ENCODE measurements at regions not wholly inside any gene's neighbourhood (a gene's known extent, or its start where the extent isn't known, plus 50 kb on each side); places are given as distances from the start of the nearest gene placed in this dataset.

- H3K27me3 ChIP-seq (replicated peaks; ENCODE audit: control insufficient read depth, insufficient read depth, low read length) = no peaks in the 10 kb centered on the region
- Mint-ChIP-seq H3K27me3 (ENCODE audit: insufficient read depth, unreplicated experiment) (no peaks in the 10 kb centered on the region), H3K4me3 (ENCODE audit: unreplicated experiment) (no peak overlapping the region), H3K9me3 (ENCODE audit: unreplicated experiment) (no peaks in the 10 kb centered on the region), H3K36me3 (ENCODE audit: insufficient read depth, unreplicated experiment) (no peaks in the 10 kb centered on the region), H3K27ac (ENCODE audit: unreplicated experiment) (no peak overlapping the region), H3K4me1 (ENCODE audit: low read depth, unreplicated experiment) (no peaks in the 10 kb centered on the region)
- DNase-seq = no peak
- no peak overlapping the region for H3K4me3 ChIP-seq (ENCODE audit: low read depth, low read length)
- intact Hi-C loops (cut with micrococcal nuclease; ENCODE audit: unreplicated experiment) = no loop called here
- TF ChIP-seq CTCF (IDR thresholded peaks at IDR 0.05; ENCODE audit: insufficient read depth in 1 of 2, low read depth in 1 of 2, low read length in 1 of 2, severe bottlenecking in 1 of 2, unreplicated experiment in 1 of 2) = no peak
- ChIA-PET POLR2A (no interaction called here), CTCF (no interaction called here)
- no TSS peak for BruUV-seq (replicated peaks)
- no peaks in the 10 kb centered on the region for H3K9me3 ChIP-seq
- no peaks in the 10 kb centered on the region for H3K4me1 ChIP-seq
- no peaks in the 10 kb centered on the region for H3K36me3 ChIP-seq (ENCODE audit: control insufficient read depth, insufficient read depth, low read length)
Observed at GRCh38 chr6:141641406-141641805, 491.3 kb upstream of the GJE1 start.

GRCh38 chr6:141635621-141636020, 497.1 kb upstream of the GJE1 start:
- no peak for DNase-seq
- H3K9me3 Mint-ChIP-seq (ENCODE audit: unreplicated experiment) = no peaks in the 10 kb centered on the region
- no TSS peak for BruUV-seq (replicated peaks)
- no peaks in the 10 kb centered on the region for H3K4me1 ChIP-seq
- H3K36me3 Mint-ChIP-seq (ENCODE audit: insufficient read depth, unreplicated experiment) = no peaks in the 10 kb centered on the region
- ChIA-PET POLR2A (no interaction called here), CTCF (no interaction called here)
- no peaks in the 10 kb centered on the region for H3K9me3 ChIP-seq
- H3K27ac Mint-ChIP-seq (ENCODE audit: unreplicated experiment) = no peak overlapping the region
- intact Hi-C loops (cut with micrococcal nuclease; ENCODE audit: unreplicated experiment) = no loop called here
- no peaks in the 10 kb centered on the region for H3K27me3 Mint-ChIP-seq (ENCODE audit: insufficient read depth, unreplicated experiment)
- H3K4me3 ChIP-seq (ENCODE audit: low read depth, low read length) = no peak overlapping the region
- no peaks in the 10 kb centered on the region for H3K27me3 ChIP-seq (replicated peaks; ENCODE audit: control insufficient read depth, insufficient read depth, low read length)
- TF ChIP-seq CTCF (IDR thresholded peaks at IDR 0.05; ENCODE audit: insufficient read depth in 1 of 2, low read depth in 1 of 2, low read length in 1 of 2, severe bottlenecking in 1 of 2, unreplicated experiment in 1 of 2) = no peak
- H3K4me1 Mint-ChIP-seq (ENCODE audit: low read depth, unreplicated experiment) = no peaks in the 10 kb centered on the region
- H3K4me3 Mint-ChIP-seq (ENCODE audit: unreplicated experiment) = no peak overlapping the region
- H3K36me3 ChIP-seq (ENCODE audit: control insufficient read depth, insufficient read depth, low read length) = no peaks in the 10 kb centered on the region

GRCh38 chr6:141634269-141634668, 498.5 kb upstream of the GJE1 start:
- ChIA-PET POLR2A (no interaction called here), CTCF (no interaction called here)
- no peak for DNase-seq
- Mint-ChIP-seq H3K4me1 (ENCODE audit: low read depth, unreplicated experiment) (no peaks in the 10 kb centered on the region), H3K36me3 (ENCODE audit: insufficient read depth, unreplicated experiment) (no peaks in the 10 kb centered on the region), H3K4me3 (ENCODE audit: unreplicated experiment) (no peak overlapping the region), H3K9me3 (ENCODE audit: unreplicated experiment) (no peaks in the 10 kb centered on the region), H3K27me3 (ENCODE audit: insufficient read depth, unreplicated experiment) (no peaks in the 10 kb centered on the region), H3K27ac (ENCODE audit: unreplicated experiment) (no peak overlapping the region)
- intact Hi-C loops (cut with micrococcal nuclease; ENCODE audit: unreplicated experiment) = loop anchor here (5.0 kb wide), 1 partner anchor 338 kb away; no protein-coding TSS in a partner anchor
- no peaks in the 10 kb centered on the region for H3K36me3 ChIP-seq (ENCODE audit: control insufficient read depth, insufficient read depth, low read length)
- H3K27me3 ChIP-seq (replicated peaks; ENCODE audit: control insufficient read depth, insufficient read depth, low read length) = no peaks in the 10 kb centered on the region
- H3K4me1 ChIP-seq = no peaks in the 10 kb centered on the region
- no peak overlapping the region for H3K4me3 ChIP-seq (ENCODE audit: low read depth, low read length)
- no peak for TF ChIP-seq CTCF (IDR thresholded peaks at IDR 0.05; ENCODE audit: insufficient read depth in 1 of 2, low read depth in 1 of 2, low read length in 1 of 2, severe bottlenecking in 1 of 2, unreplicated experiment in 1 of 2)
- H3K9me3 ChIP-seq = no peaks in the 10 kb centered on the region
- BruUV-seq (replicated peaks) = no TSS peak
